ENCODE measurements at regions not wholly inside any gene's neighbourhood (a gene's known extent, or its start where the extent isn't known, plus 50 kb on each side); places are given as distances from the start of the nearest gene placed in this dataset.

DNA sequence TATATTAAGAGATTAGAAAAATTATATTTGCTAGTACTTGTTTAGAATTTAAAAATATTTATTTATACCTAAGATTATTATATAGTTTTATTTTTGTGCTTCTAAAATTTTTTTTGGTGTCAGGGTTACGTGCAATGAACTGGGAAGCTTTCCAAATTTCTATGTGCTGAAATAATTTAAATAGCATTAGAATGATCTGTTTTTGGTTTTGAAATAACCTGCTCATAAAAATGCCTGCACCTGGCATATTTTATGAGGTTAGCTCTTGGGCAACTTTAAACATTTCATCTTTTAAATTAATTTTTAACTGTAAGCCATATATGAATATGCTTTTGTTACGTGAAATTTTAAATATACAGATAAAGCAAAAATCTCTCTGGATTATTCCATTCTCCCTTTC is 482.5 kb downstream of the GLRX3 start:
- TF ChIP-seq, protein P1, sequence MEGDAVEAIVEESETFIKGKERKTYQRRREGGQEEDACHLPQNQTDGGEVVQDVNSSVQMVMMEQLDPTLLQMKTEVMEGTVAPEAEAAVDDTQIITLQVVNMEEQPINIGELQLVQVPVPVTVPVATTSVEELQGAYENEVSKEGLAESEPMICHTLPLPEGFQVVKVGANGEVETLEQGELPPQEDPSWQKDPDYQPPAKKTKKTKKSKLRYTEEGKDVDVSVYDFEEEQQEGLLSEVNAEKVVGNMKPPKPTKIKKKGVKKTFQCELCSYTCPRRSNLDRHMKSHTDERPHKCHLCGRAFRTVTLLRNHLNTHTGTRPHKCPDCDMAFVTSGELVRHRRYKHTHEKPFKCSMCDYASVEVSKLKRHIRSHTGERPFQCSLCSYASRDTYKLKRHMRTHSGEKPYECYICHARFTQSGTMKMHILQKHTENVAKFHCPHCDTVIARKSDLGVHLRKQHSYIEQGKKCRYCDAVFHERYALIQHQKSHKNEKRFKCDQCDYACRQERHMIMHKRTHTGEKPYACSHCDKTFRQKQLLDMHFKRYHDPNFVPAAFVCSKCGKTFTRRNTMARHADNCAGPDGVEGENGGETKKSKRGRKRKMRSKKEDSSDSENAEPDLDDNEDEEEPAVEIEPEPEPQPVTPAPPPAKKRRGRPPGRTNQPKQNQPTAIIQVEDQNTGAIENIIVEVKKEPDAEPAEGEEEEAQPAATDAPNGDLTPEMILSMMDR (conservative IDR thresholded peaks at IDR 0.05; ENCODE audit: low read length): no peak
- TF ChIP-seq EZH2phosphoT487 (IDR thresholded peaks at IDR 0.05; ENCODE audit: borderline replicate concordance): no peak
- no peaks in the 10 kb centered on the region for H4K20me1 ChIP-seq (ENCODE audit: insufficient read depth, low read length, poor library complexity, severe bottlenecking)
- peaks cover 8% of the 10 kb centered on the region; the same call in 1 of the 2 replicates for H3K9me3 ChIP-seq (ENCODE audit: insufficient read depth, low read depth, low read length)
- no peaks in the 10 kb centered on the region for H3K27me3 ChIP-seq (ENCODE audit: insufficient read depth, low read length, poor library complexity, severe bottlenecking)
- H3K4me1 ChIP-seq (ENCODE audit: insufficient read depth, low read length, poor library complexity, severe bottlenecking): no peaks in the 10 kb centered on the region
- no peaks in the 10 kb centered on the region for H3K36me3 ChIP-seq (ENCODE audit: insufficient read depth, low read length)
- no peak overlapping the region for H3K4me3 ChIP-seq (ENCODE audit: low read length, poor library complexity, severe bottlenecking)
- no peak overlapping the region for H3K9ac ChIP-seq (ENCODE audit: low read depth, low read length, poor library complexity, severe bottlenecking)
- H3K9me2 ChIP-seq (replicated peaks; ENCODE audit: low read depth, low read length): no peaks in the 10 kb centered on the region
- H3K4me2 ChIP-seq (ENCODE audit: low read depth, low read length, poor library complexity, severe bottlenecking): no peak overlapping the region
- H2AFZ ChIP-seq (ENCODE audit: low read length): no peak overlapping the region
- H3F3A ChIP-seq (ENCODE audit: low read depth): no peaks in the 10 kb centered on the region
- H3K79me2 ChIP-seq (ENCODE audit: insufficient read depth, low read length): no peaks in the 10 kb centered on the region

DNA sequence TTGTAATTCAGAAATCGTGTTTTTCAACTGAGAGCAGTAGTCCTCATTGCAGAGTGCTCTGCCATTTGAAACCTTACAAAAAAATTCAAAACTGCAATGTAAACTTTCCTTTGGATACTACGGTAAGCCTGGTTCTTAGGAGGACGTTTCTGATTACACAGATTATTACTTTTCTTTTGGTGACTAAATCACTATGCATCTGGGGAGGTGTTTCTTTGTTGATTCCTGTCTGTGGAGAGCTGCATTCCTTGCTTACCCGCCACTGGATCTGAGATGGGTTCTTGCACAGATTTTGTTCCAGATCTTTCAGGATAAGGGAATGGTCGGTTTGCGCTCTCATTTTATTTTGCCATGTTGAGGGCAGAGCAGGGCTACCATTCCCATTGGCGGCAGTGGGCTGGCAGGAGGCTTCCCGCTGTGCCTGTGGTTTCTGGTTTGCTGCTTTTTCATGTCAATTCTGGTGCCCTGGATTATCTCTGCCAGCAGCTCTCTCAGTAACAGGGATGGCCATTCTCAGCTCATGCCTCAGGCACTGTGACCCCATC is 485.1 kb downstream of the GLRX3 start:
- Histone ChIP-seq H3K9ac (ENCODE audit: low read depth, low read length, poor library complexity, severe bottlenecking) (no peak overlapping the region), H3K79me2 (ENCODE audit: insufficient read depth, low read length) (no peaks in the 10 kb centered on the region), H3K4me3 (ENCODE audit: low read length, poor library complexity, severe bottlenecking) (no peak overlapping the region), H3F3A (ENCODE audit: low read depth) (no peaks in the 10 kb centered on the region), H3K9me2 (replicated peaks; ENCODE audit: low read depth, low read length) (no peaks in the 10 kb centered on the region; the same call in 1 of the 2 replicates), H3K4me1 (ENCODE audit: insufficient read depth, low read length, poor library complexity, severe bottlenecking) (no peaks in the 10 kb centered on the region), H3K4me2 (ENCODE audit: low read depth, low read length, poor library complexity, severe bottlenecking) (no peak overlapping the region), H2AFZ (ENCODE audit: low read length) (no peak overlapping the region), H3K36me3 (ENCODE audit: insufficient read depth, low read length) (no peaks in the 10 kb centered on the region), H3K9me3 (ENCODE audit: insufficient read depth, low read depth, low read length) (peaks cover 12% of the 10 kb centered on the region; the same call in 1 of the 2 replicates), H4K20me1 (ENCODE audit: insufficient read depth, low read length, poor library complexity, severe bottlenecking) (no peaks in the 10 kb centered on the region), H3K27me3 (ENCODE audit: insufficient read depth, low read length, poor library complexity, severe bottlenecking) (no peaks in the 10 kb centered on the region)
- no peak for TF ChIP-seq EZH2phosphoT487 (IDR thresholded peaks at IDR 0.05; ENCODE audit: borderline replicate concordance)
- TF ChIP-seq, protein P1 (conservative IDR thresholded peaks at IDR 0.05; ENCODE audit: low read length): no peak

DNA sequence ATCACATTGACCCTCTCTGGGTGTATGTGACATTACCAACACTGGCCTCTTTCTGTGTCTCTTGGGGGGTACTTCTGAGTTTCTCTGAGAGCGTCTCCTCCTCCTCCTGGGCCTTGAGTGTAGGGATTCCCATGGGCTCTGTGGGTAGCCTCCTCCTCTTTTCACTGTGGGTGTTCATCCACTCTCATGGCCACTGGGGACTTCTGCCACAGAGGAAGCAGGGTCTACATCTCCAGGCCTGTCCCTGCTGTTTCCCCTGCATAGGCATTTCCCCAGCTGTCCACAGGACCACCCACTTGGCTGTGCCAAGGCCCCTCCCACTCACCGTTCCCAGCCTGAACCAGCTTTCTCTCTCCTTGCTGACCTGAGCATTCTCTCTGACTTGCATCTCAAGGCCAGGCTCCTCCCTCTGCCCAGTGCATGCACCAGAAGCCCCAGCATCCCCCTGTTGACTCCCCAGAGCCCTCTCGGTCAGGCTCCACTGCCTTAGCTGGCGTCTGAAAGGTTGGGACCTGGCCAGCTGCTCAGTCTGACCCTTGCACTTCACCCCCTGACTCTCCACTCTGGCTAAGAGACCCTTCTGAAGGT is 487.6 kb downstream of the GLRX3 start:
- no peak overlapping the region for H2AFZ ChIP-seq (ENCODE audit: low read length)
- no peaks in the 10 kb centered on the region for H3K79me2 ChIP-seq (ENCODE audit: insufficient read depth, low read length)
- no peaks in the 10 kb centered on the region for H3K36me3 ChIP-seq (ENCODE audit: insufficient read depth, low read length)
- no peaks in the 10 kb centered on the region for H3K4me1 ChIP-seq (ENCODE audit: insufficient read depth, low read length, poor library complexity, severe bottlenecking)
- no peak for TF ChIP-seq EZH2phosphoT487 (IDR thresholded peaks at IDR 0.05; ENCODE audit: borderline replicate concordance)
- TF ChIP-seq, protein P1 (conservative IDR thresholded peaks at IDR 0.05; ENCODE audit: low read length): no peak
- H3K4me2 ChIP-seq (ENCODE audit: low read depth, low read length, poor library complexity, severe bottlenecking): no peak overlapping the region
- H3K4me3 ChIP-seq (ENCODE audit: low read length, poor library complexity, severe bottlenecking): no peak overlapping the region
- peaks cover 12% of the 10 kb centered on the region; the same call in 1 of the 2 replicates for H3K9me3 ChIP-seq (ENCODE audit: insufficient read depth, low read depth, low read length)
- no peaks in the 10 kb centered on the region for H4K20me1 ChIP-seq (ENCODE audit: insufficient read depth, low read length, poor library complexity, severe bottlenecking)
- no peaks in the 10 kb centered on the region; the same call in 1 of the 2 replicates for H3K9me2 ChIP-seq (replicated peaks; ENCODE audit: low read depth, low read length)
- H3F3A ChIP-seq (ENCODE audit: low read depth): no peaks in the 10 kb centered on the region
- no peaks in the 10 kb centered on the region for H3K27me3 ChIP-seq (ENCODE audit: insufficient read depth, low read length, poor library complexity, severe bottlenecking)
- no peak overlapping the region for H3K9ac ChIP-seq (ENCODE audit: low read depth, low read length, poor library complexity, severe bottlenecking)
